Liver (tissue), 3 donors: ENCODE measurements at regions not wholly inside any gene's neighbourhood (a gene's known extent, or its start where the extent isn't known, plus 50 kb on each side); places are given as distances from the start of the nearest gene placed in this dataset.

Source experiments
- EGR1 ChIP-seq, 2 donors: IDR thresholded peaks; 2 replicates each; pipeline ENCODE4 v1.6.1; 2016 to 2018; ENCODE audit warnings: antibody characterized with exemption in 2 of 2, low read depth in 2 of 2
- JUND ChIP-seq, 2 donors: IDR thresholded peaks; 2 replicates each; pipeline ENCODE4 v1.6.1; 2016; ENCODE audit warnings: antibody characterized with exemption in 2 of 2
- RAD21 ChIP-seq, 2 donors: IDR thresholded peaks; 2 replicates each; pipeline ENCODE4 v1.6.1; 2016; ENCODE audit warnings: antibody characterized with exemption in 2 of 2, mild to moderate bottlenecking in 2 of 2
- TAF1 ChIP-seq: conservative IDR thresholded peaks from 2 replicates; pipeline ENCODE4 v1.6.1; 2016; ENCODE audit warnings: antibody characterized with exemption, mild to moderate bottlenecking
- YY1 ChIP-seq: IDR thresholded peaks from 2 replicates; pipeline ENCODE4 v1.6.1; 2016; ENCODE audit warnings: antibody characterized with exemption, mild to moderate bottlenecking
- TF ChIP-seq, protein P1 (sequence below): IDR thresholded peaks from 2 replicates; pipeline ENCODE4 v1.6.1; 2016; ENCODE audit warnings: antibody characterized with exemption
- TF ChIP-seq, protein P2 (sequence below): fragments of 150-350 bp; IDR thresholded peaks from 2 replicates; pipeline ENCODE4 v1.5.1; 2017; ENCODE audit warnings: improper control_type of control experiment, low read depth, low read length; ENCODE audit not compliant: missing input control
- TF ChIP-seq, protein P3 (sequence below): IDR thresholded peaks from 2 replicates; pipeline ENCODE4 v1.6.1; 2016; ENCODE audit warnings: antibody characterized with exemption
- donor health status: healthy.
- donor health status: healthy.

DNA sequence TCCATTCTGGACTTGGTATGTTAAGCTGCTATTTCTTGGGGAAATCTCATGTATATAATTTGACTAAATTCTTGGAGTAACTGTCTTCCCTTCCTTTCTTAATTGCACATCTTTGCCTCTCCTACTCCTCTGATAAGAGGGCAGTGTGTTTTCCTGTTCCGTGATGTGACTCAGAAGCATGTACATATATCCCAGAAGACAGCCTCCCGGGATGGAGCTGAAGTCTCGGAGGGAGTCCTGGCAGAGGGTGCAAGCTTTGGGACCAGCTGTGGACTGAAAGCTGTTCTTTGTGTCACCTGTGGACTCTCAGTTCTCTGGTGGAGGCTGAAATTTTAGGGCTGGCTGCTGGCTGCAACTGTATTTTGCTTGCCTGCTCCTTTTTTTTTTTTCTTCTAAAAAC, 54.7 kb upstream of the MGAT5 start:
- TF ChIP-seq JUND (IDR thresholded peaks at IDR 0.05) (no peak), TAF1 (no peak), RAD21 (IDR thresholded peaks at IDR 0.05) (no peak), EGR1 (IDR thresholded peaks at IDR 0.05; ENCODE audit: low read depth in 2 of 2) (no peak), YY1 (no peak)
- TF ChIP-seq, protein P1, sequence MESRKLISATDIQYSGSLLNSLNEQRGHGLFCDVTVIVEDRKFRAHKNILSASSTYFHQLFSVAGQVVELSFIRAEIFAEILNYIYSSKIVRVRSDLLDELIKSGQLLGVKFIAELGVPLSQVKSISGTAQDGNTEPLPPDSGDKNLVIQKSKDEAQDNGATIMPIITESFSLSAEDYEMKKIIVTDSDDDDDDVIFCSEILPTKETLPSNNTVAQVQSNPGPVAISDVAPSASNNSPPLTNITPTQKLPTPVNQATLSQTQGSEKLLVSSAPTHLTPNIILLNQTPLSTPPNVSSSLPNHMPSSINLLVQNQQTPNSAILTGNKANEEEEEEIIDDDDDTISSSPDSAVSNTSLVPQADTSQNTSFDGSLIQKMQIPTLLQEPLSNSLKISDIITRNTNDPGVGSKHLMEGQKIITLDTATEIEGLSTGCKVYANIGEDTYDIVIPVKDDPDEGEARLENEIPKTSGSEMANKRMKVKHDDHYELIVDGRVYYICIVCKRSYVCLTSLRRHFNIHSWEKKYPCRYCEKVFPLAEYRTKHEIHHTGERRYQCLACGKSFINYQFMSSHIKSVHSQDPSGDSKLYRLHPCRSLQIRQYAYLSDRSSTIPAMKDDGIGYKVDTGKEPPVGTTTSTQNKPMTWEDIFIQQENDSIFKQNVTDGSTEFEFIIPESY, result no peak
- TF ChIP-seq, protein P2, sequence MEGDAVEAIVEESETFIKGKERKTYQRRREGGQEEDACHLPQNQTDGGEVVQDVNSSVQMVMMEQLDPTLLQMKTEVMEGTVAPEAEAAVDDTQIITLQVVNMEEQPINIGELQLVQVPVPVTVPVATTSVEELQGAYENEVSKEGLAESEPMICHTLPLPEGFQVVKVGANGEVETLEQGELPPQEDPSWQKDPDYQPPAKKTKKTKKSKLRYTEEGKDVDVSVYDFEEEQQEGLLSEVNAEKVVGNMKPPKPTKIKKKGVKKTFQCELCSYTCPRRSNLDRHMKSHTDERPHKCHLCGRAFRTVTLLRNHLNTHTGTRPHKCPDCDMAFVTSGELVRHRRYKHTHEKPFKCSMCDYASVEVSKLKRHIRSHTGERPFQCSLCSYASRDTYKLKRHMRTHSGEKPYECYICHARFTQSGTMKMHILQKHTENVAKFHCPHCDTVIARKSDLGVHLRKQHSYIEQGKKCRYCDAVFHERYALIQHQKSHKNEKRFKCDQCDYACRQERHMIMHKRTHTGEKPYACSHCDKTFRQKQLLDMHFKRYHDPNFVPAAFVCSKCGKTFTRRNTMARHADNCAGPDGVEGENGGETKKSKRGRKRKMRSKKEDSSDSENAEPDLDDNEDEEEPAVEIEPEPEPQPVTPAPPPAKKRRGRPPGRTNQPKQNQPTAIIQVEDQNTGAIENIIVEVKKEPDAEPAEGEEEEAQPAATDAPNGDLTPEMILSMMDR, result no peak
- TF ChIP-seq, protein P3, sequence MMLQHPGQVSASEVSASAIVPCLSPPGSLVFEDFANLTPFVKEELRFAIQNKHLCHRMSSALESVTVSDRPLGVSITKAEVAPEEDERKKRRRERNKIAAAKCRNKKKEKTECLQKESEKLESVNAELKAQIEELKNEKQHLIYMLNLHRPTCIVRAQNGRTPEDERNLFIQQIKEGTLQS, result no peak
